ENCODE measurements at regions not wholly inside any gene's neighbourhood (a gene's known extent, or its start where the extent isn't known, plus 50 kb on each side); places are given as distances from the start of the nearest gene placed in this dataset.

DNA sequence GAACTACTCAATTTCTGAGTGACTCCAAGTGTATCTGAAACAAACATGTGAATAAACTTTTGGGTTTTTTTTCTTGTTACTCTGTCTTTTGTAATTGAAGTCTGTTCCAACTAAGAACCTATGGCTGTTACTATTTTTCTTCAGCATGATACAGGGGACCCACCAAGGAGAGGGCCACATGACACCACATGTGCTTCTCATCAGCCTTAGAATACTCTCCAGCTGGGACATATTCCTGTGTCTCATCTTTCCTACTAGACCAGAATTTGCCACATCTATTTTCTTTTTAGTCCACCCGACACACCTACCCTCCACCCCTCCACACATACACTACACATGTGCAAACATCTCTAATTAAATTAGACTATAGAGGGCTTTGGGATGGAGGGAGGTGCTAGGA, 191.7 kb upstream of the NDUFV2 start:
- no peak for TF ChIP-seq MYC (IDR thresholded peaks at IDR 0.05; ENCODE audit: low read depth, low read length)
- TF ChIP-seq JUN (IDR thresholded peaks at IDR 0.05; ENCODE audit: borderline replicate concordance, insufficient read depth, insufficient read length, low read depth), result no peak
- TF ChIP-seq GATA2 (IDR thresholded peaks at IDR 0.05; ENCODE audit: insufficient read depth, insufficient read length, low read depth, low read length), result no peak
- TF ChIP-seq POLR2A (IDR thresholded peaks at IDR 0.05; ENCODE audit: low read depth, low read length), result no peak
- no peak for TF ChIP-seq EZH2 (IDR thresholded peaks at IDR 0.05; ENCODE audit: borderline replicate concordance, low read depth, low read length, severe bottlenecking)
- no peak for TF ChIP-seq FOS (IDR thresholded peaks at IDR 0.05; ENCODE audit: borderline replicate concordance, insufficient read depth, low read length)
- DNase-seq (ENCODE audit: low read depth, low spot score) (no peak), FAIRE-seq (no peak)
- no peaks in the 10 kb centered on the region for H3K9me1 ChIP-seq (replicated peaks; ENCODE audit: control insufficient read depth, extremely low read depth, insufficient read depth, low read length)
- no TSS peak for BruUV-seq (replicated peaks)
- dilution Hi-C loops (cut with MboI; ENCODE audit: extremely low pct_ligation_motif_present, low sequenced_read_pairs) (no loop called here), intact Hi-C loops (cut with micrococcal nuclease) (no loop called here)
- H4K20me1 ChIP-seq (replicated peaks; ENCODE audit: control insufficient read depth, extremely low read depth, insufficient read depth, low read length), result no peaks in the 10 kb centered on the region
- H3K4me2 ChIP-seq (ENCODE audit: insufficient read depth, low read length), result no peak overlapping the region
- POLR2A ChIA-PET, result no interaction called here
- H3K27me3 ChIP-seq (ENCODE audit: control insufficient read depth in 2 of 2, insufficient read depth in 2 of 2, low read length in 2 of 2), result no peaks in the 10 kb centered on the region
- H3K9me3 ChIP-seq (replicated peaks; ENCODE audit: control insufficient read depth, insufficient read depth, low read length), result no peaks in the 10 kb centered on the region
- H3K27ac ChIP-seq (ENCODE audit: insufficient read depth, low read depth, low read length), result no peak overlapping the region
- H3K9ac ChIP-seq (replicated peaks; ENCODE audit: extremely low read depth, insufficient read depth, low read length), result no peak overlapping the region
- no peaks in the 10 kb centered on the region for H3K36me3 ChIP-seq (ENCODE audit: control insufficient read depth in 2 of 2, extremely low read depth in 1 of 2, insufficient read depth in 2 of 2, low read length in 2 of 2)
- no peak overlapping the region for H2AFZ ChIP-seq (ENCODE audit: low read depth, low read length)
- H3K4me3 ChIP-seq (replicated peaks in 1 of 3; ENCODE audit: insufficient read depth in 1 of 3, low read depth in 1 of 3, low read length in 3 of 3), result no peak overlapping the region
- CTCF ChIA-PET, result interaction anchor here (1.3 kb wide), 1 partner anchor 44 kb away, joined by 3 read pairs; no protein-coding TSS in a partner anchor
- no peaks in the 10 kb centered on the region for H3K4me1 ChIP-seq (ENCODE audit: control insufficient read depth, extremely low read depth, insufficient read depth, low read length)
- no peaks in the 10 kb centered on the region for H3K79me2 ChIP-seq (ENCODE audit: control insufficient read depth, insufficient read depth, low read length)

- no peaks in the 10 kb centered on the region for H4K20me1 ChIP-seq (replicated peaks; ENCODE audit: control insufficient read depth, extremely low read depth, insufficient read depth, low read length)
- no peaks in the 10 kb centered on the region for H3K4me1 ChIP-seq (ENCODE audit: control insufficient read depth, extremely low read depth, insufficient read depth, low read length)
- H3K9me1 ChIP-seq (replicated peaks; ENCODE audit: control insufficient read depth, extremely low read depth, insufficient read depth, low read length), result no peaks in the 10 kb centered on the region
- no peaks in the 10 kb centered on the region for H3K27me3 ChIP-seq (ENCODE audit: control insufficient read depth in 2 of 2, insufficient read depth in 2 of 2, low read length in 2 of 2)
- no peak overlapping the region for H3K4me2 ChIP-seq (ENCODE audit: insufficient read depth, low read length)
- dilution Hi-C loops (cut with MboI; ENCODE audit: extremely low pct_ligation_motif_present, low sequenced_read_pairs), result no loop called here
- H3K27ac ChIP-seq (ENCODE audit: insufficient read depth, low read depth, low read length), result no peak overlapping the region
- H2AFZ ChIP-seq (ENCODE audit: low read depth, low read length), result no peak overlapping the region
- H3K9ac ChIP-seq (replicated peaks; ENCODE audit: extremely low read depth, insufficient read depth, low read length), result no peak overlapping the region
- no peaks in the 10 kb centered on the region for H3K79me2 ChIP-seq (ENCODE audit: control insufficient read depth, insufficient read depth, low read length)
- TF ChIP-seq MYC (IDR thresholded peaks at IDR 0.05; ENCODE audit: low read depth, low read length) (no peak), POLR2AphosphoS5 (IDR thresholded peaks at IDR 0.05; ENCODE audit: insufficient read depth, low read depth, low read length) (no peak), POLR2A (IDR thresholded peaks at IDR 0.05; ENCODE audit: low read depth, low read length) (no peak), GATA2 (IDR thresholded peaks at IDR 0.05; ENCODE audit: insufficient read depth, insufficient read length, low read depth, low read length) (no peak), JUN (IDR thresholded peaks at IDR 0.05; ENCODE audit: borderline replicate concordance, insufficient read depth, insufficient read length, low read depth) (no peak), EZH2 (IDR thresholded peaks at IDR 0.05; ENCODE audit: borderline replicate concordance, low read depth, low read length, severe bottlenecking) (no peak), FOS (IDR thresholded peaks at IDR 0.05; ENCODE audit: borderline replicate concordance, insufficient read depth, low read length) (no peak)
- TF ChIP-seq, protein P1, sequence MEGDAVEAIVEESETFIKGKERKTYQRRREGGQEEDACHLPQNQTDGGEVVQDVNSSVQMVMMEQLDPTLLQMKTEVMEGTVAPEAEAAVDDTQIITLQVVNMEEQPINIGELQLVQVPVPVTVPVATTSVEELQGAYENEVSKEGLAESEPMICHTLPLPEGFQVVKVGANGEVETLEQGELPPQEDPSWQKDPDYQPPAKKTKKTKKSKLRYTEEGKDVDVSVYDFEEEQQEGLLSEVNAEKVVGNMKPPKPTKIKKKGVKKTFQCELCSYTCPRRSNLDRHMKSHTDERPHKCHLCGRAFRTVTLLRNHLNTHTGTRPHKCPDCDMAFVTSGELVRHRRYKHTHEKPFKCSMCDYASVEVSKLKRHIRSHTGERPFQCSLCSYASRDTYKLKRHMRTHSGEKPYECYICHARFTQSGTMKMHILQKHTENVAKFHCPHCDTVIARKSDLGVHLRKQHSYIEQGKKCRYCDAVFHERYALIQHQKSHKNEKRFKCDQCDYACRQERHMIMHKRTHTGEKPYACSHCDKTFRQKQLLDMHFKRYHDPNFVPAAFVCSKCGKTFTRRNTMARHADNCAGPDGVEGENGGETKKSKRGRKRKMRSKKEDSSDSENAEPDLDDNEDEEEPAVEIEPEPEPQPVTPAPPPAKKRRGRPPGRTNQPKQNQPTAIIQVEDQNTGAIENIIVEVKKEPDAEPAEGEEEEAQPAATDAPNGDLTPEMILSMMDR (IDR thresholded peaks at IDR 0.05; ENCODE audit: extremely low read depth in 1 of 2, insufficient read depth in 1 of 2, low read depth in 1 of 2, low read length in 2 of 2), result no peak
- TF ChIP-seq, protein P2, sequence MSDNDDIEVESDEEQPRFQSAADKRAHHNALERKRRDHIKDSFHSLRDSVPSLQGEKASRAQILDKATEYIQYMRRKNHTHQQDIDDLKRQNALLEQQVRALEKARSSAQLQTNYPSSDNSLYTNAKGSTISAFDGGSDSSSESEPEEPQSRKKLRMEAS (IDR thresholded peaks at IDR 0.05; ENCODE audit: insufficient read depth, insufficient read length), result no peak
- BruUV-seq (replicated peaks), result no TSS peak
- H3K4me3 ChIP-seq (replicated peaks in 1 of 3; ENCODE audit: insufficient read depth in 1 of 3, low read depth in 1 of 3, low read length in 3 of 3), result no peak overlapping the region
- CTCF ChIA-PET, result interaction anchor here (1.3 kb wide), 1 partner anchor 45 kb away, joined by 3 read pairs; no protein-coding TSS in a partner anchor
- DNase-seq (ENCODE audit: low read depth, low spot score) (no peak), FAIRE-seq (no peak)
- no peaks in the 10 kb centered on the region for H3K36me3 ChIP-seq (ENCODE audit: control insufficient read depth in 2 of 2, extremely low read depth in 1 of 2, insufficient read depth in 2 of 2, low read length in 2 of 2)
- no peaks in the 10 kb centered on the region for H3K9me3 ChIP-seq (replicated peaks; ENCODE audit: control insufficient read depth, insufficient read depth, low read length)
- intact Hi-C loops (cut with micrococcal nuclease), result no loop called here
- POLR2A ChIA-PET, result no interaction called here
These were observed 190.8 kb upstream of the NDUFV2 start for GRCh38 chr18:8911408-8912340.
